ENCODE measurements at regions not wholly inside any gene's neighbourhood (a gene's known extent, or its start where the extent isn't known, plus 50 kb on each side); places are given as distances from the start of the nearest gene placed in this dataset.

- no peak for DNase-seq (ENCODE audit: low read depth in 2 of 2)
Measured at GRCh38 chr5:63726496-63726895, 235.7 kb downstream of the HTR1A start.

- DNase-seq (ENCODE audit: low read depth in 2 of 2) = no peak
Measured at GRCh38 chr5:63719147-63719546, 243.1 kb downstream of the HTR1A start.

- no peak for DNase-seq (ENCODE audit: low read depth in 2 of 2)
Measured at GRCh38 chr5:63700241-63700640, 262.0 kb downstream of the HTR1A start.

GRCh38 chr5:63697811-63698210 lies 264.4 kb downstream of the HTR1A start:
- DNase-seq (ENCODE audit: low read depth in 2 of 2) = no peak

- DNase-seq (ENCODE audit: low read depth in 2 of 2) = no peak
Measured at GRCh38 chr5:63690546-63690945, 271.7 kb downstream of the HTR1A start.

- DNase-seq (ENCODE audit: low read depth in 2 of 2) = no peak
Measured at GRCh38 chr5:63687854-63688516, 274.3 kb downstream of the HTR1A start.

GRCh38 chr5:63686938-63687337 lies 275.3 kb downstream of the HTR1A start:
- no peak for DNase-seq (ENCODE audit: low read depth in 2 of 2)

- no peak for DNase-seq (ENCODE audit: low read depth in 2 of 2)
Measured at GRCh38 chr5:63686181-63686580, 276.1 kb downstream of the HTR1A start.

GRCh38 chr5:63685454-63685853 lies 276.8 kb downstream of the HTR1A start:
- DNase-seq (ENCODE audit: low read depth in 2 of 2) = no peak

GRCh38 chr5:63674881-63675280 lies 287.4 kb downstream of the HTR1A start:
- DNase-seq (ENCODE audit: low read depth in 2 of 2) = no peak

- no peak for DNase-seq (ENCODE audit: low read depth in 2 of 2)
Measured at GRCh38 chr5:63655043-63655442, 307.2 kb downstream of the HTR1A start.

GRCh38 chr5:63650581-63650980 lies 311.7 kb downstream of the HTR1A start:
- DNase-seq (ENCODE audit: low read depth in 2 of 2) = no peak

- DNase-seq (ENCODE audit: low read depth in 2 of 2) = no peak
Measured at GRCh38 chr5:63648376-63648775, 313.9 kb downstream of the HTR1A start.

GRCh38 chr5:63629951-63630630 lies 332.2 kb downstream of the HTR1A start:
- DNase-seq (ENCODE audit: low read depth in 2 of 2) = no peak

- DNase-seq (ENCODE audit: low read depth in 2 of 2) = no peak
Measured at GRCh38 chr5:63613442-63613841, 348.8 kb downstream of the HTR1A start.

- DNase-seq (ENCODE audit: low read depth in 2 of 2) = no peak
Measured at GRCh38 chr5:63603996-63604395, 358.2 kb downstream of the HTR1A start.

- no peak for DNase-seq (ENCODE audit: low read depth in 2 of 2)
Measured at GRCh38 chr5:63602971-63603370, 359.3 kb downstream of the HTR1A start.

- no peak for DNase-seq (ENCODE audit: low read depth in 2 of 2)
Measured at GRCh38 chr5:63596254-63596653, 366.0 kb downstream of the HTR1A start.

GRCh38 chr5:63573380-63573779 lies 388.9 kb downstream of the HTR1A start:
- no peak for DNase-seq (ENCODE audit: low read depth in 2 of 2)

- no peak for DNase-seq (ENCODE audit: low read depth in 2 of 2)
Measured at GRCh38 chr5:63572740-63573139, 389.5 kb downstream of the HTR1A start.

GRCh38 chr5:63570752-63571151 lies 391.5 kb downstream of the HTR1A start:
- no peak for DNase-seq (ENCODE audit: low read depth in 2 of 2)

- no peak for DNase-seq (ENCODE audit: low read depth in 2 of 2)
Measured at GRCh38 chr5:63564789-63565188, 397.5 kb downstream of the HTR1A start.

GRCh38 chr5:63563008-63563917 lies 399.0 kb downstream of the HTR1A start:
- no peak for DNase-seq (ENCODE audit: low read depth in 2 of 2)
